Gastrocnemius medialis (tissue), 4 donors: ENCODE measurements at regions not wholly inside any gene's neighbourhood (a gene's known extent, or its start where the extent isn't known, plus 50 kb on each side); places are given as distances from the start of the nearest gene placed in this dataset.

ENCODE experiments used
- POLR2A ChIP-seq, 2 donors: fragments of 450-650 bp; IDR thresholded peaks; one replicate each; pipeline ENCODE4 v1.6.1; 2017; ENCODE audit warnings: antibody characterized with exemption in 2 of 2, mild to moderate bottlenecking in 2 of 2, moderate library complexity in 2 of 2
- TF ChIP-seq, protein P1 (sequence below), 5 experiments: fragments of 450-650 bp in 3 of 5; fragments of 200-600 bp in 2 of 5; sonication (generic) in 2 of 5; IDR thresholded peaks in 4 of 5; conservative IDR thresholded peaks in 1 of 5; 1 replicate in 4 of 5; 2 replicates in 1 of 5; pipeline ENCODE4 v1.5.1; 2016 to 2019; ENCODE audit warnings: antibody characterized with exemption in 5 of 5, mild to moderate bottlenecking in 3 of 5, moderate library complexity in 3 of 5

DNA sequence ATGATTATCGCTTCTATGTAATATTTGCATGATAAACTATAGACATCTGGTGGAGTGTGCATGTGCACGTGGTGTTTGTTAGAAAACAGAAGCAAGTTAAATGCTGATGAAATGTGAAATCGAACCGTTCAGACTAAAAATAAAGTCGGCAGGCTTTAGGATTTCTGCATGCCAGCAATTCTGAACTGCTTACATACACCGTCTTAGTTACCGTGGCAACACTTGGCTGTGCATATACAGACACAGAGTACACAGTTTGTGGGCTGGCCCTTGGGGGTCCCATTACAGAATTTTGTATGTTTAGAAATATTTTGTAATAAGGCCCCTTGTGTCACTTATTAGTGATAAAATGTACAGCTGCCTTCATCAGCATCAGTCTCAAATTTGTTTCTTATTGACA, 605.5 kb downstream of the RBFOX1 start:
- TF ChIP-seq, protein P1, sequence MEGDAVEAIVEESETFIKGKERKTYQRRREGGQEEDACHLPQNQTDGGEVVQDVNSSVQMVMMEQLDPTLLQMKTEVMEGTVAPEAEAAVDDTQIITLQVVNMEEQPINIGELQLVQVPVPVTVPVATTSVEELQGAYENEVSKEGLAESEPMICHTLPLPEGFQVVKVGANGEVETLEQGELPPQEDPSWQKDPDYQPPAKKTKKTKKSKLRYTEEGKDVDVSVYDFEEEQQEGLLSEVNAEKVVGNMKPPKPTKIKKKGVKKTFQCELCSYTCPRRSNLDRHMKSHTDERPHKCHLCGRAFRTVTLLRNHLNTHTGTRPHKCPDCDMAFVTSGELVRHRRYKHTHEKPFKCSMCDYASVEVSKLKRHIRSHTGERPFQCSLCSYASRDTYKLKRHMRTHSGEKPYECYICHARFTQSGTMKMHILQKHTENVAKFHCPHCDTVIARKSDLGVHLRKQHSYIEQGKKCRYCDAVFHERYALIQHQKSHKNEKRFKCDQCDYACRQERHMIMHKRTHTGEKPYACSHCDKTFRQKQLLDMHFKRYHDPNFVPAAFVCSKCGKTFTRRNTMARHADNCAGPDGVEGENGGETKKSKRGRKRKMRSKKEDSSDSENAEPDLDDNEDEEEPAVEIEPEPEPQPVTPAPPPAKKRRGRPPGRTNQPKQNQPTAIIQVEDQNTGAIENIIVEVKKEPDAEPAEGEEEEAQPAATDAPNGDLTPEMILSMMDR (IDR thresholded peaks at IDR 0.05 in 4 of 5, conservative IDR thresholded peaks at IDR 0.05 in 1 of 5) = no peak
- no peak for TF ChIP-seq POLR2A (IDR thresholded peaks at IDR 0.05)
